T-helper 2 cell treated with Interferon-gamma antibody and Interleukin-4, amounts not matched to agents 100 ng/mL and 5 ng/mL, for 36 hours (primary cell): ENCODE measurements at regions not wholly inside any gene's neighbourhood (a gene's known extent, or its start where the extent isn't known, plus 50 kb on each side); places are given as distances from the start of the nearest gene placed in this dataset.

Source experiments
- intact Hi-C: fragments of 100-400 bp; cut with micrococcal nuclease; formaldehyde crosslinking; loops from one replicate; pipeline ENCODE4 v1.15.1; 2023

DNA sequence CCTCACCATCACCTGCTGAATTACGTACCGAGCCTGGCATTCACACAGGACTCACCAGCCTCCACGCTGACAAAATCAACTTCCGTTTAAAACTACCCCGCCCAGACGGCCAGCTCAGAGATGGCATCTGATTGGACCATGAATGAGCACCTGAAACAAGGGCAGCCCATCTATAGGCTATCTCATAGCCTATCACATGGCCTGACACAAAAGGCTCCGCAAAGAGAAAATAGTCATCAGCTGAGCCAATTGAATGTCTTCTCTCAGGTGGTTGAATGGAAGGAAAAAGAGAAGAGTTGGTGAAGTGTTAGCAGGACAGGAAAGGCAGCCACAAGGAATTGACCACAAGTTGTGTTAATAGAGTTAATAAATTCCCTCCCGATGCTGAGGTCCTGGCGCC is 50.6 kb upstream of the ZC3H12A start:
- intact Hi-C loops: no loop called here

DNA sequence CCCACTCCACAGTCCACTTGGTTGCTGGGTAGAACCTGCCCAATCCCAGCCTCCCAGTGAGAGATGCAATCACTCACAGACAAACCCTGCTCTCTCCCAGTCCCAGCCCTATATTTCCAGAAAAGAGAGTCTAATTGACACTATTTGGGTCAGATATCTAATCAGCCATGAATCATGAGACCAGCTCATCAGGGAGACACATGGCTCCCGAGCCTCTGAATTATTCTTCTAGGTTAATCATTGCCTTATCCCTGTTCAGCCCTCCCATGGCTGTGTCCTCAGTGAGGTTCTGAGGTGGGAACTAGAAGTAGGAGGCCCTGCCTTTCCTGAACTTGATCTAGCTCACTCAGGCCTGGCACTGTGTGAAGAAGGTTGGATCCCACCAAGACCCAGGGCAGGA is 49.9 kb upstream of the ZC3H12A start:
- intact Hi-C loops: no loop called here
